Breast epithelium (tissue), 3 donors: ENCODE measurements at regions not wholly inside any gene's neighbourhood (a gene's known extent, or its start where the extent isn't known, plus 50 kb on each side); places are given as distances from the start of the nearest gene placed in this dataset.

Source experiments
- POLR2AphosphoS5 ChIP-seq, 3 donors: sonication (generic); formaldehyde crosslinking; IDR thresholded peaks; one replicate each; pipeline ENCODE4 v1.6.1; 2017; ENCODE audit warnings: antibody characterized with exemption in 3 of 3
- TF ChIP-seq, protein P1 (sequence below), 3 donors: fragments of 450-650 bp; IDR thresholded peaks; one replicate each; pipeline ENCODE4 v1.5.1; 2016 to 2017; ENCODE audit warnings: antibody characterized with exemption in 3 of 3, mild to moderate bottlenecking in 3 of 3, moderate library complexity in 3 of 3

DNA sequence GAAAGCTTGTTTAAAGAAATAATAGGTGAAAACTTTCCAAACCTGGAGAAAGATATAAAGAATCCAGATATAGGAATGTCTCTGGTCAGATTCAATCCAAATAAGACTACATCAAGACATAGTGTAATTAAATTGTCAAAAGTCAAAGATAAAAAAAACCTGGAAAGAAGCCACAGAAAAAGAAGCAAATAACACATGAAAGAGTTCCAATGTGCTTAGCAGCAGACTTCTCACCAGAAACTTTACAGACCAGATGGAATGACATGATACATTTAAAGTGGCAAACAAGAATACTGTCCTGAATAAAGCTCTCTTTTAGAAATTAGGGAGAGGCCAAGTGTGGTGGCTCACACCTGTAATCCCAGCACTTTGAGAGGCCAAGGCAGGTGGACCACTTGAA lies 1039.9 kb downstream of the KCNT2 start:
- TF ChIP-seq, protein P1, sequence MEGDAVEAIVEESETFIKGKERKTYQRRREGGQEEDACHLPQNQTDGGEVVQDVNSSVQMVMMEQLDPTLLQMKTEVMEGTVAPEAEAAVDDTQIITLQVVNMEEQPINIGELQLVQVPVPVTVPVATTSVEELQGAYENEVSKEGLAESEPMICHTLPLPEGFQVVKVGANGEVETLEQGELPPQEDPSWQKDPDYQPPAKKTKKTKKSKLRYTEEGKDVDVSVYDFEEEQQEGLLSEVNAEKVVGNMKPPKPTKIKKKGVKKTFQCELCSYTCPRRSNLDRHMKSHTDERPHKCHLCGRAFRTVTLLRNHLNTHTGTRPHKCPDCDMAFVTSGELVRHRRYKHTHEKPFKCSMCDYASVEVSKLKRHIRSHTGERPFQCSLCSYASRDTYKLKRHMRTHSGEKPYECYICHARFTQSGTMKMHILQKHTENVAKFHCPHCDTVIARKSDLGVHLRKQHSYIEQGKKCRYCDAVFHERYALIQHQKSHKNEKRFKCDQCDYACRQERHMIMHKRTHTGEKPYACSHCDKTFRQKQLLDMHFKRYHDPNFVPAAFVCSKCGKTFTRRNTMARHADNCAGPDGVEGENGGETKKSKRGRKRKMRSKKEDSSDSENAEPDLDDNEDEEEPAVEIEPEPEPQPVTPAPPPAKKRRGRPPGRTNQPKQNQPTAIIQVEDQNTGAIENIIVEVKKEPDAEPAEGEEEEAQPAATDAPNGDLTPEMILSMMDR (IDR thresholded peaks at IDR 0.05): no peak
- no peak for TF ChIP-seq POLR2AphosphoS5 (IDR thresholded peaks at IDR 0.05)
